Trophoblast cell (in vitro differentiated cells and primary cell): ENCODE measurements at regions not wholly inside any gene's neighbourhood (a gene's known extent, or its start where the extent isn't known, plus 50 kb on each side); places are given as distances from the start of the nearest gene placed in this dataset.

Experiments
- DNase-seq, 2 donors: peaks; one replicate each; pipeline ENCODE4 v3.0.0-alpha.2; 2016
- H2AFZ ChIP-seq: 2 replicates; pipeline ENCODE4 v1.6.1; 2013; ENCODE audit warnings: low read length, moderate library complexity, mild to moderate bottlenecking; ENCODE audit not compliant: insufficient read depth, poor library complexity
- H2AK5ac ChIP-seq: 2 replicates; pipeline ENCODE4 v1.6.1; 2013; ENCODE audit warnings: mild to moderate bottlenecking, low read length
- H2BK120ac ChIP-seq: 2 replicates; pipeline ENCODE4 v1.6.1; 2013; ENCODE audit warnings: low read length, mild to moderate bottlenecking, moderate library complexity; ENCODE audit not compliant: insufficient read depth, poor library complexity
- H2BK12ac ChIP-seq: 2 replicates; pipeline ENCODE4 v1.6.1; 2013; ENCODE audit warnings: mild to moderate bottlenecking, low read length, moderate library complexity
- H2BK5ac ChIP-seq: 2 replicates; pipeline ENCODE4 v1.6.1; 2013; ENCODE audit warnings: low read length, low read depth, moderate library complexity, mild to moderate bottlenecking; ENCODE audit not compliant: poor library complexity
- H3K14ac ChIP-seq: 2 replicates; pipeline ENCODE4 v1.6.1; 2013; ENCODE audit warnings: mild to moderate bottlenecking, low read length
- H3K18ac ChIP-seq: 2 replicates; pipeline ENCODE4 v1.6.1; 2013; ENCODE audit warnings: mild to moderate bottlenecking, low read length
- H3K23ac ChIP-seq: 2 replicates; pipeline ENCODE4 v1.6.1; 2013; ENCODE audit warnings: low read length
- H3K27ac ChIP-seq: 2 replicates; pipeline ENCODE4 v1.5.1; 2013; ENCODE audit warnings: low read depth, mild to moderate bottlenecking, inconsistent platforms, low read length, moderate library complexity
- H3K27me3 ChIP-seq: 2 replicates; pipeline ENCODE4 v1.6.1; 2013; ENCODE audit warnings: inconsistent platforms, mild to moderate bottlenecking, low read length, moderate library complexity; ENCODE audit not compliant: insufficient read depth
- H3K36me3 ChIP-seq, 2 experiments: 1 replicate in 1 of 2; 2 replicates in 1 of 2; pipeline ENCODE4 v1.6.1; 2013; ENCODE audit warnings: low read length in 2 of 2, mild to moderate bottlenecking in 2 of 2, moderate library complexity in 1 of 2; ENCODE audit not compliant: insufficient read depth in 2 of 2, control insufficient read depth in 1 of 2
- H3K4ac ChIP-seq: 2 replicates; pipeline ENCODE4 v1.6.1; 2013; ENCODE audit warnings: low read depth, mild to moderate bottlenecking, low read length, moderate library complexity
- H3K4me1 ChIP-seq, 2 experiments: 1 replicate in 1 of 2; 2 replicates in 1 of 2; pipeline ENCODE4 v1.6.1; 2013; ENCODE audit warnings: low read length in 2 of 2, mild to moderate bottlenecking in 2 of 2, moderate library complexity in 1 of 2; ENCODE audit not compliant: insufficient read depth in 2 of 2, control insufficient read depth in 1 of 2
- H3K4me2 ChIP-seq: 2 replicates; pipeline ENCODE4 v1.6.1; 2013; ENCODE audit warnings: inconsistent platforms, mild to moderate bottlenecking, low read length, moderate library complexity
- H3K4me3 ChIP-seq: 2 replicates; pipeline ENCODE4 v1.5.1; 2013; ENCODE audit warnings: mild to moderate bottlenecking, low read depth, low read length, inconsistent platforms
- H3K79me1 ChIP-seq: one replicate; pipeline ENCODE4 v1.6.1; 2013; ENCODE audit warnings: low read length
- H3K79me2 ChIP-seq: 2 replicates; pipeline ENCODE4 v1.6.1; 2013; ENCODE audit warnings: low read length, mild to moderate bottlenecking; ENCODE audit not compliant: control insufficient read depth, insufficient read depth, poor library complexity
- H3K9ac ChIP-seq: 2 replicates; pipeline ENCODE4 v1.6.1; 2013; ENCODE audit warnings: mild to moderate bottlenecking, low read length
- H3K9me3 ChIP-seq: 2 replicates; pipeline ENCODE4 v1.6.1; 2013; ENCODE audit warnings: low read depth, mild to moderate bottlenecking, control low read depth, inconsistent platforms, low read length; ENCODE audit not compliant: insufficient read depth
- H4K12ac ChIP-seq: 2 replicates; pipeline ENCODE4 v1.6.1; 2013; ENCODE audit warnings: low read depth, mild to moderate bottlenecking, low read length, moderate library complexity
- H4K8ac ChIP-seq: 2 replicates; pipeline ENCODE4 v1.6.1; 2013; ENCODE audit warnings: low read depth, mild to moderate bottlenecking, low read length, moderate library complexity
- H4K91ac ChIP-seq: one replicate; pipeline ENCODE4 v1.6.1; 2013; ENCODE audit warnings: low read depth, mild to moderate bottlenecking, low read length, moderate library complexity
- WGBS: extraction: QIAGEN DNeasy Blood & Tissue Kit; methylation state at CpG from one replicate; pipeline ENCODE4 v1.1.7; 2013; ENCODE audit warnings: missing lambda C conversion rate; ENCODE audit not compliant: insufficient read length, insufficient coverage; ENCODE audit errors: extremely low coverage; 5-methylcytosine and 5-hydroxymethylcytosine counted together

DNA sequence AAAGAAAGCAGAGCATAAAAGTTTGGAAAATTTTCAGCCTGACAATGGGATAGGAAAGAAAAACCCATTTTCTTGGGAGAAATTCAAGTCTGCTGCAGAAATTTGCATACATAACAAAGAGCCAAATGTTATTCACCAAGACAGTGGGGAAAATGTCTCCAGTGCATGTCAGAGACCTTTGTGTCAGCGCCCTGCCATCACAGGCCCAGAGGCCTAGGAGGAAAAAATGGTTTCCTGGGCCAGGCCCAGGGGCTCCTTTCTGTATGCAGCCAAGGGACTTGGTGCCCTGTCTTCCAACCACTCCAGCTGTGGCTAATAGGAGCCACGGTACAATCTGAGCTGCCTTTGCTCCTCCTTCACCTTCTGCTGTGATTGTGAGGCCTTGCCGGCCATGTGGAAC, 189.1 kb upstream of the PITRM1 start:
- H3K27ac ChIP-seq = no peak overlapping the region
- DNase-seq = no peak
- H2BK5ac ChIP-seq = no peak overlapping the region
- no peak overlapping the region for H3K18ac ChIP-seq
- H3K36me3 ChIP-seq = no peaks in the 10 kb centered on the region
- peaks cover 6% of the 10 kb centered on the region for H3K9me3 ChIP-seq
- H4K91ac ChIP-seq = no peak overlapping the region
- H2BK120ac ChIP-seq = no peak overlapping the region
- no peak overlapping the region for H2AK5ac ChIP-seq
- no peak overlapping the region for H4K12ac ChIP-seq
- H3K23ac ChIP-seq = no peak overlapping the region
- no peak overlapping the region for H2BK12ac ChIP-seq
- no peak overlapping the region for H3K4ac ChIP-seq
- no peaks in the 10 kb centered on the region for H3K4me1 ChIP-seq
- H3K9ac ChIP-seq = no peak overlapping the region
- no peak overlapping the region for H3K4me2 ChIP-seq
- no peak overlapping the region for H2AFZ ChIP-seq
- H3K4me3 ChIP-seq = no peak overlapping the region
- H3K79me1 ChIP-seq = peaks cover 2% of the 10 kb centered on the region
- H3K14ac ChIP-seq = no peak overlapping the region
- H3K27me3 ChIP-seq = no peaks in the 10 kb centered on the region
- H3K79me2 ChIP-seq = no peaks in the 10 kb centered on the region
- WGBS = no CpG with 5 or more reads among the region's 3 CpGs
- H4K8ac ChIP-seq = no peak overlapping the region

DNA sequence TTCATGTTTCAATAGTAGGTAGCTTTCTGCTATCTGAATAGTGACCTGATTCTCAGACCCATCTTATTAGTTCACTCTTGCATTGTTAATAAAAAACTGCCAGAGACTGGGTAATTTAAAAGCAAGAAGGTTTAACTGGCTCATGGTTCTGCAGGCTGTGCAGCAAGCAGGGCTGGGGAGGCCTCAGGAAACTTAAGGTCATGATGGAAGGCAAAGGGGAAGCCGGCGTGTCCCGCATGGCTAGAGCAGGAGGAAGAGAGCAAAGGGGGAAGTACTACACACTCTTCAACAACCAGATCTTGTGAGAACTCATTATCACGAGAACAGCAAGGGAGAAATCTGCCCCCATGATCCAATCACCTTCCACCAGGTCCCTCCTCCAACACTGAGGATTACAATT, 185.2 kb upstream of the PITRM1 start:
- no peak overlapping the region for H4K91ac ChIP-seq
- H3K9me3 ChIP-seq = peaks cover 6% of the 10 kb centered on the region
- H3K79me2 ChIP-seq = no peaks in the 10 kb centered on the region
- H3K4me3 ChIP-seq = no peak overlapping the region
- no peak overlapping the region for H3K9ac ChIP-seq
- no peak overlapping the region for H2BK120ac ChIP-seq
- no peak overlapping the region for H4K12ac ChIP-seq
- H4K8ac ChIP-seq = no peak overlapping the region
- no peak overlapping the region for H2AK5ac ChIP-seq
- no peak for DNase-seq
- H3K79me1 ChIP-seq = no peaks in the 10 kb centered on the region
- no peaks in the 10 kb centered on the region for H3K36me3 ChIP-seq
- H2BK12ac ChIP-seq = no peak overlapping the region
- no peak overlapping the region for H3K18ac ChIP-seq
- H2AFZ ChIP-seq = no peak overlapping the region
- H3K27ac ChIP-seq = no peak overlapping the region
- H3K4me2 ChIP-seq = no peak overlapping the region
- no peaks in the 10 kb centered on the region for H3K4me1 ChIP-seq
- no peaks in the 10 kb centered on the region for H3K27me3 ChIP-seq
- no CpG with 5 or more reads among the region's 4 CpGs for WGBS
- H3K14ac ChIP-seq = no peak overlapping the region
- no peak overlapping the region for H2BK5ac ChIP-seq
- H3K4ac ChIP-seq = no peak overlapping the region
- H3K23ac ChIP-seq = no peak overlapping the region

DNA sequence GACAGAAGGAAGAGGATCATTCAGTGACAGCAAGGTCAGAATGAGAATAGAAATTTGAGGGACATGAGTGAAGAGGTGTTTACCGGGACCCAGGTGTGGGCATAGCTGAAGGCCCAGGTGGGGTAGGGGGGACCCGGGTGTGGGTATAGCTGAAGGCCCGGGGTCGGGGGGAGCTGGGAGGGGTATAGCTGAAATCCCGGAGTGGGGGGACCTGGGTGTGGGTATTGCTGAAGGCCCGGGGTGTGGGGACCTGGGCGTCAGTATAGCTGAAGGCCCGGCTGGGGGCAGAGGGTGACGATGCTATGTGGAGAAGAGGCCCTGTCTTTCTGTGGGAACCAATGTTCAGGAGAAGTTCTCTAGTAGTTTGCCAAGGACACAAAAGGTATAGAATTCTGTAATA, 183.0 kb upstream of the PITRM1 start:
- DNase-seq = no peak
- Histone ChIP-seq H2BK120ac (no peak overlapping the region), H3K27me3 (no peaks in the 10 kb centered on the region), H3K9ac (no peak overlapping the region), H3K14ac (no peak overlapping the region), H4K8ac (no peak overlapping the region), H3K23ac (no peak overlapping the region), H2AFZ (no peak overlapping the region), H3K79me2 (no peaks in the 10 kb centered on the region), H4K91ac (no peak overlapping the region), H3K9me3 (peaks cover 5% of the 10 kb centered on the region), H2BK12ac (no peak overlapping the region), H3K36me3 (no peaks in the 10 kb centered on the region), H3K18ac (no peak overlapping the region), H3K4me1 (no peaks in the 10 kb centered on the region), H3K79me1 (no peaks in the 10 kb centered on the region), H4K12ac (no peak overlapping the region), H2AK5ac (no peak overlapping the region), H3K4me3 (no peak overlapping the region), H3K27ac (no peak overlapping the region), H3K4me2 (no peak overlapping the region), H2BK5ac (no peak overlapping the region), H3K4ac (no peak overlapping the region)
- WGBS = no CpG with 5 or more reads among the region's 9 CpGs

DNA sequence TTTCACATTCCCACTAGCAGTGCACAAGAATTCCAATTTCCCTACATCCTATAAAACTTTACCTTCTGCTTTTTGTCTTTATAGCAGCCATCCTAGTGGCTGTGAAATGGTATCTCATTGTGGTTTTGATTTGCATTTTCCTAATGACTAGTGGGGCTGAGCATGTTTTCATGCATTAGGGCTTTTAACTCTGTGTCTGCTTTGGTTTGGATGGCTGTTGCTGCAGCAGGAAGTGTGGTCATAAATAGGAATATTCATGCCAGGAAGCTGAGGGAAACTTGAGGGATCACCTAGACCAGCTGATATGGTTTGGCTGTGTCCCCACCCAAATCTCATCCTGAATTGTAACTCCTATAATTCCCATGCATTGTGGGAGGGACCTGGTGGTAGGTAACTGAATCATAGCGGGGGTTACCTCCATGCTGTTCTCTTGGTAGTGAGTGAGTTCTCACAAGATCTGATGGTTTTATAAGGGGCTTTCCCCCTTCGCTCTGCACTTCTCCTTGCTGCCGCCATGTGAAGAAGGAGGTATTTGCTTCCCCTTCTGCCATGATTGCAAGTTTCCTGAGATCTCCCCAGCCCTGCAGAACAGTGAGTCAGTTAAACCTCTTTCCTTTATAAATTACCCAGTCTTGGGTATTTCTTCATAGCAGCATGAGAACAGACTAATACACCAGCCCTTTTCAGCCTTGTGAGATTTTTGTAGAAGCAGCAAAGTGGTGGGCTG, 181.8 kb upstream of the PITRM1 start:
- WGBS = no CpG with 5 or more reads among the region's 3 CpGs
- no peak overlapping the region for H3K9ac ChIP-seq
- no peaks in the 10 kb centered on the region for H3K79me1 ChIP-seq
- no peak overlapping the region for H3K18ac ChIP-seq
- H3K79me2 ChIP-seq = no peaks in the 10 kb centered on the region
- no peak overlapping the region for H3K4me2 ChIP-seq
- H2AK5ac ChIP-seq = no peak overlapping the region
- DNase-seq = no peak
- no peak overlapping the region for H4K8ac ChIP-seq
- no peak overlapping the region for H3K27ac ChIP-seq
- H3K4me3 ChIP-seq = no peak overlapping the region
- H2BK120ac ChIP-seq = no peak overlapping the region
- no peak overlapping the region for H3K4ac ChIP-seq
- no peak overlapping the region for H4K91ac ChIP-seq
- no peak overlapping the region for H2BK12ac ChIP-seq
- no peak overlapping the region for H3K23ac ChIP-seq
- H3K36me3 ChIP-seq = no peaks in the 10 kb centered on the region
- no peak overlapping the region for H4K12ac ChIP-seq
- no peak overlapping the region for H3K14ac ChIP-seq
- no peak overlapping the region for H2AFZ ChIP-seq
- no peaks in the 10 kb centered on the region for H3K27me3 ChIP-seq
- H2BK5ac ChIP-seq = no peak overlapping the region
- peaks cover 5% of the 10 kb centered on the region for H3K9me3 ChIP-seq
- no peaks in the 10 kb centered on the region for H3K4me1 ChIP-seq
